Mucosa of rectum (tissue), 2 donors: ENCODE measurements at regions not wholly inside any gene's neighbourhood (a gene's known extent, or its start where the extent isn't known, plus 50 kb on each side); places are given as distances from the start of the nearest gene placed in this dataset.
"Not testable (repeated sequence)": the region's sequence is repeated elsewhere in the genome, so short reads cannot be mapped to it uniquely, and the experiment has no call there.

ENCODE experiments used
- H3K27ac ChIP-seq, 2 donors: one replicate each; pipeline ENCODE4 v1.7.0; 2013; ENCODE audit warnings: inconsistent platforms in 2 of 2, low read depth in 2 of 2, low read length in 2 of 2
- H3K27me3 ChIP-seq, 2 donors: one replicate each; pipeline ENCODE4 v1.7.0; 2013; ENCODE audit warnings: low read length in 2 of 2; ENCODE audit not compliant: control insufficient read depth in 2 of 2, insufficient read depth in 2 of 2
- H3K36me3 ChIP-seq, 2 donors: one replicate each; pipeline ENCODE4 v1.7.0; 2013; ENCODE audit warnings: low read length in 2 of 2; ENCODE audit not compliant: control insufficient read depth in 2 of 2, insufficient read depth in 2 of 2
- H3K4me1 ChIP-seq, 2 donors: one replicate each; pipeline ENCODE4 v1.7.0; 2013; ENCODE audit warnings: low read length in 2 of 2, mild to moderate bottlenecking in 1 of 2; ENCODE audit not compliant: control insufficient read depth in 2 of 2, insufficient read depth in 2 of 2
- H3K4me3 ChIP-seq, 2 donors: one replicate each; pipeline ENCODE4 v1.7.0; 2013; ENCODE audit warnings: low read length in 2 of 2
- H3K9ac ChIP-seq, 2 donors: one replicate each; pipeline ENCODE4 v1.7.0; 2013; ENCODE audit warnings: low read length in 2 of 2, low read depth in 1 of 2, mild to moderate bottlenecking in 1 of 2
- H3K9me3 ChIP-seq, 2 donors: one replicate each; pipeline ENCODE4 v1.7.0; 2013; ENCODE audit warnings: low read length in 2 of 2; ENCODE audit not compliant: control insufficient read depth in 2 of 2
- donor health status: healthy.
- donor health status: Normal muscosa, but diverticular disease.

- H3K9me3 ChIP-seq = no peaks in the 10 kb centered on the region
- H3K9ac ChIP-seq = no peak overlapping the region
- no peaks in the 10 kb centered on the region for H3K27me3 ChIP-seq
- H3K36me3 ChIP-seq = no peaks in the 10 kb centered on the region
- H3K4me1 ChIP-seq = no peaks in the 10 kb centered on the region
- H3K27ac ChIP-seq = no peak overlapping the region
- H3K4me3 ChIP-seq = no peak overlapping the region
Observed at GRCh38 chr4:177494791-177495190, 52.6 kb upstream of the AGA start.

GRCh38 chr4:177495626-177496025 lies 53.4 kb upstream of the AGA start:
- not testable (repeated sequence) for H3K27ac ChIP-seq, H3K4me1 ChIP-seq, H3K9me3 ChIP-seq, H3K36me3 ChIP-seq, H3K9ac ChIP-seq, H3K27me3 ChIP-seq, H3K4me3 ChIP-seq

- Histone ChIP-seq H3K9me3 (no peaks in the 10 kb centered on the region), H3K27me3 (no peaks in the 10 kb centered on the region), H3K4me1 (no peaks in the 10 kb centered on the region), H3K4me3 (no peak overlapping the region), H3K36me3 (no peaks in the 10 kb centered on the region), H3K27ac (no peak overlapping the region), H3K9ac (no peak overlapping the region)
Observed at GRCh38 chr4:177499537-177499936, 57.3 kb upstream of the AGA start.

GRCh38 chr4:177505171-177505615 lies 63.0 kb upstream of the AGA start:
- H3K27ac ChIP-seq = no peak overlapping the region
- no peaks in the 10 kb centered on the region for H3K36me3 ChIP-seq
- no peaks in the 10 kb centered on the region for H3K9me3 ChIP-seq
- no peak overlapping the region for H3K4me3 ChIP-seq
- no peak overlapping the region for H3K9ac ChIP-seq
- no peaks in the 10 kb centered on the region for H3K27me3 ChIP-seq
- peaks cover 5 to 9% of the 10 kb centered on the region in 2 donors for H3K4me1 ChIP-seq

GRCh38 chr4:177508662-177509061 lies 66.4 kb upstream of the AGA start:
- Histone ChIP-seq H3K36me3 (no peaks in the 10 kb centered on the region), H3K27ac (no peak overlapping the region), H3K4me1 (peaks cover 9 to 11% of the 10 kb centered on the region in 2 donors), H3K9ac (no peak overlapping the region), H3K4me3 (no peak overlapping the region), H3K27me3 (no peaks in the 10 kb centered on the region), H3K9me3 (no peaks in the 10 kb centered on the region)

GRCh38 chr4:177509226-177509745 lies 67.0 kb upstream of the AGA start:
- H3K9ac ChIP-seq = no peak overlapping the region
- no peak overlapping the region for H3K4me3 ChIP-seq
- H3K27me3 ChIP-seq = no peaks in the 10 kb centered on the region
- peaks cover 9 to 11% of the 10 kb centered on the region in 2 donors for H3K4me1 ChIP-seq
- H3K9me3 ChIP-seq = no peaks in the 10 kb centered on the region
- H3K27ac ChIP-seq = no peak overlapping the region
- no peaks in the 10 kb centered on the region for H3K36me3 ChIP-seq

DNA sequence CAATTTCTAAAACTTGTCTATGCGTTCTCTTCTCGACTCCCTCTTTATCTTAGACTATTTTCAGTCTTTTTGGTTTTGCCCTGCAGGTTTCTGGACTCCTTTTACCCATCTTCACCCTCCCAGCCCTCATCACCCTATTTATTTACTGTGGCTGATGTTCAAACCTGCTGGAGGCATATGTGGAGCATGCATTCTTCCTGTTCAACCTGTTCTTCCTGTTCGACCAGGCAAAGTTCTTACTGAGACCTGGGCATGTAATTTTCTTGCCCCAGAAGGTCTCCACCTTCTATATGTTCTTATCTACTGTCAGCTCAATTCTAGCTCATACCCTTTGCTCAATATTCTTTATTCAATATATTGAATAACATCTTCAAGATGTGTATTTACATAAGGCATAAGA lies 69.4 kb upstream of the AGA start:
- H3K36me3 ChIP-seq = no peaks in the 10 kb centered on the region

GRCh38 chr4:177512646-177513045 lies 70.4 kb upstream of the AGA start:
- Histone ChIP-seq H3K9ac (no peak overlapping the region), H3K4me1 (peaks cover 9 to 11% of the 10 kb centered on the region in 2 donors), H3K27me3 (no peaks in the 10 kb centered on the region), H3K9me3 (no peaks in the 10 kb centered on the region), H3K27ac (no peak overlapping the region), H3K4me3 (no peak overlapping the region), H3K36me3 (no peaks in the 10 kb centered on the region)

More for the DNA sequence above, 69.4 kb upstream of the AGA start:
- no peaks in the 10 kb centered on the region for H3K27me3 ChIP-seq
- peak overlapping the region in 1 of 2 donors; percentile 9 for H3K27ac ChIP-seq
- H3K4me1 ChIP-seq = peaks cover 9 to 11% of the 10 kb centered on the region in 2 donors
- H3K4me3 ChIP-seq = peak overlapping the region in 1 of 2 donors; percentile 26
- no peak overlapping the region for H3K9ac ChIP-seq
- H3K9me3 ChIP-seq = no peaks in the 10 kb centered on the region

GRCh38 chr4:177517862-177518261 lies 75.6 kb upstream of the AGA start:
- Histone ChIP-seq H3K27ac (no peak overlapping the region), H3K4me1 (no peaks in the 10 kb centered on the region), H3K9ac (no peak overlapping the region), H3K27me3 (no peaks in the 10 kb centered on the region), H3K4me3 (no peak overlapping the region), H3K36me3 (no peaks in the 10 kb centered on the region), H3K9me3 (no peaks in the 10 kb centered on the region)

GRCh38 chr4:177519481-177520260 lies 77.4 kb upstream of the AGA start:
- Histone ChIP-seq H3K9me3 (no peaks in the 10 kb centered on the region), H3K27me3 (no peaks in the 10 kb centered on the region), H3K4me3 (no peak overlapping the region), H3K9ac (no peak overlapping the region), H3K36me3 (no peaks in the 10 kb centered on the region), H3K27ac (no peak overlapping the region), H3K4me1 (no peaks in the 10 kb centered on the region)
